Spleen (tissue), 11 donors: ENCODE measurements at regions not wholly inside any gene's neighbourhood (a gene's known extent, or its start where the extent isn't known, plus 50 kb on each side); places are given as distances from the start of the nearest gene placed in this dataset.

ENCODE experiments used
- DNase-seq: peaks from one replicate; pipeline ENCODE4 v3.0.0-alpha.2; 2020
- H3K27ac ChIP-seq, 8 donors: fragments of 200-600 bp; sonication (generic) in 7 of 8; 1 replicate in 4 of 8; 2 replicates in 4 of 8; pipeline versions ENCODE4 v1.5.0 to v1.8.0; 2016 to 2021; ENCODE audit warnings: inconsistent platforms in 4 of 8, mild to moderate bottlenecking in 4 of 8, moderate library complexity in 1 of 8
- H3K27me3 ChIP-seq, 7 donors: fragments of 200-600 bp; sonication (generic) in 6 of 7; replicated peaks in 1 of 7; 1 replicate in 4 of 7; 2 replicates in 3 of 7; pipeline versions ENCODE4 v1.5.0 to v1.8.0; 2016 to 2021; ENCODE audit warnings: inconsistent platforms in 3 of 7, mild to moderate bottlenecking in 1 of 7
- H3K36me3 ChIP-seq, 6 donors: fragments of 200-600 bp; sonication (generic) in 5 of 6; 1 replicate in 4 of 6; 2 replicates in 2 of 6; pipeline versions ENCODE4 v1.5.0 to v1.8.0; 2016 to 2021; ENCODE audit warnings: inconsistent platforms in 2 of 6
- H3K4me1 ChIP-seq, 6 donors: fragments of 200-600 bp; sonication (generic) in 5 of 6; 1 replicate in 3 of 6; 2 replicates in 3 of 6; pipeline versions ENCODE4 v1.5.0 to v1.8.0; 2016 to 2021; ENCODE audit warnings: inconsistent platforms in 3 of 6
- H3K4me3 ChIP-seq, 8 donors: fragments of 200-600 bp; sonication (generic) in 7 of 8; 1 replicate in 4 of 8; 2 replicates in 4 of 8; pipeline versions ENCODE4 v1.5.0 to v1.8.0; 2016 to 2021; ENCODE audit warnings: inconsistent platforms in 4 of 8, mild to moderate bottlenecking in 4 of 8, moderate library complexity in 2 of 8
- H3K9me3 ChIP-seq, 8 donors: fragments of 200-600 bp; sonication (generic) in 7 of 8; 1 replicate in 4 of 8; 2 replicates in 4 of 8; pipeline versions ENCODE4 v1.5.0 to v1.8.0; 2016 to 2021; ENCODE audit warnings: inconsistent platforms in 4 of 8
- POLR2A ChIP-seq, 3 donors: fragments of 450-650 bp; IDR thresholded peaks; one replicate each; pipeline ENCODE4 v1.5.1; 2017; ENCODE audit warnings: antibody characterized with exemption in 3 of 3, mild to moderate bottlenecking in 1 of 3
- POLR2AphosphoS5 ChIP-seq, 3 donors: sonication (generic); formaldehyde crosslinking; IDR thresholded peaks; one replicate each; pipeline ENCODE4 v1.5.1; 2017; ENCODE audit warnings: antibody characterized with exemption in 3 of 3
- WGBS, 5 donors: extraction: QIAGEN DNeasy Blood & Tissue Kit in 3 of 5; methylation state at CpG; one replicate each; pipeline versions ENCODE4 v1.1.5 to v1.1.7; 2013 to 2018; 5-methylcytosine and 5-hydroxymethylcytosine counted together
- intact Hi-C: fragments of 100-400 bp; cut with DNase I; formaldehyde crosslinking; loops from one replicate; pipeline ENCODE4 v1.15.0; 2023; ENCODE audit warnings: low total_unique reads
- TF ChIP-seq, protein P1 (sequence below), 11 experiments: fragments of 200-600 bp in 7 of 11; fragments of 450-650 bp in 4 of 11; sonication (generic) in 4 of 11; IDR thresholded peaks in 8 of 11; conservative IDR thresholded peaks in 3 of 11; 1 replicate in 7 of 11; 2 replicates in 4 of 11; pipeline versions ENCODE4 v1.4.0 to v1.8.0; 2016 to 2021; ENCODE audit warnings: antibody characterized with exemption in 11 of 11, inconsistent platforms in 4 of 11, mild to moderate bottlenecking in 1 of 11
- donor health status: healthy with polysubstance abuse.
- donor health status: DM: no; HTN: no; CAD: no; lungs with moderate emphysema.
- donor health status: DM: no; HTN: no; CAD: no.
- donor health status: Bipolar disorder and iron deficiency.
- donor health status: healthy.
- donor health status: DM: no; HTN: no; CAD: no.
- donor health status: DM: yes; HTN: yes; CAD: no.

DNA sequence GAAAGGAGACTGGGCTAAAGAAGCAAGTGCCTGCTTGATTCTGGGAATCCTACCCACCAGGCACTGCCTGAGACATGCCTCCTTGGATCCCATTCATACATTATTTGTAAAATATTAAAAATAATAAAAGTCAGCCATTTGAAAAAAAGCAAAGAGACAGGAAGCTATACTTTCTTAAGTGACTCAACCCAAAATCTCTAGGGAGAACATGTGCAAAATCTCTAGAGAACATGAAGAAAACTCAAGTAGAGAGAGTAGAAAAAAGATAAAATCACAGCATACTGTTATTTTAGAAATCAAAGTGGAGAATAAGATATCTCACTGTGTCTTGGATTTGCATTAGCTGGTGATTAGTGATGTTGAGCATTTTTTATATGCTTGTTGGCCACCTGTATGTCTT lies 197.2 kb upstream of the GGTLC1 start:
- Histone ChIP-seq H3K9me3 (peaks cover 0 to 15% (median 10%) of the 10 kb centered on the region in 8 donors), H3K4me1 (no peaks in the 10 kb centered on the region)
- intact Hi-C loops = no loop called here

DNA sequence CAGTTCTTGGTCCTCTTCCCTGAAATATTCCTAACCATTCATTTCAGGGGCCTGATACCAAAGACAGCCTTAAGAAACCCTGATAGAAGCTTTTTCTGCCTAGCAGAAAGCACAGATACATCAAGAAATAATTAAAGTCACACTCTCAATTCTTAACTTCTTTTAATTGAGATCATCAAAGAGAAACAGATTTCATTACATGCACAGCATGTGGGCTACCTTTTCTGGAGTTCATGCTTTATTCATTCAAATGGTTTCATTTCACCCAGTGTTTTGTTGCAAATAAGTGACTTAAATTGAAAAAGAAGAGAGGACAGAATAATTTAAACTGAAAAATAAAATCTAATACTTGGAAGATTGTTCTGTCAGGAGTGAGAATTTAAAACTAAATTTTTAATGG lies 192.6 kb upstream of the GGTLC1 start:
- Histone ChIP-seq H3K36me3 (no peaks in the 10 kb centered on the region), H3K27ac (no peak overlapping the region), H3K27me3 (peaks cover 0 to 13% (median 0%) of the 10 kb centered on the region in 7 donors), H3K9me3 (no peaks in the 10 kb centered on the region), H3K4me3 (no peak overlapping the region), H3K4me1 (no peaks in the 10 kb centered on the region)
- intact Hi-C loops = no loop called here
- no peak for TF ChIP-seq POLR2AphosphoS5 (IDR thresholded peaks at IDR 0.05)
- TF ChIP-seq, protein P1, sequence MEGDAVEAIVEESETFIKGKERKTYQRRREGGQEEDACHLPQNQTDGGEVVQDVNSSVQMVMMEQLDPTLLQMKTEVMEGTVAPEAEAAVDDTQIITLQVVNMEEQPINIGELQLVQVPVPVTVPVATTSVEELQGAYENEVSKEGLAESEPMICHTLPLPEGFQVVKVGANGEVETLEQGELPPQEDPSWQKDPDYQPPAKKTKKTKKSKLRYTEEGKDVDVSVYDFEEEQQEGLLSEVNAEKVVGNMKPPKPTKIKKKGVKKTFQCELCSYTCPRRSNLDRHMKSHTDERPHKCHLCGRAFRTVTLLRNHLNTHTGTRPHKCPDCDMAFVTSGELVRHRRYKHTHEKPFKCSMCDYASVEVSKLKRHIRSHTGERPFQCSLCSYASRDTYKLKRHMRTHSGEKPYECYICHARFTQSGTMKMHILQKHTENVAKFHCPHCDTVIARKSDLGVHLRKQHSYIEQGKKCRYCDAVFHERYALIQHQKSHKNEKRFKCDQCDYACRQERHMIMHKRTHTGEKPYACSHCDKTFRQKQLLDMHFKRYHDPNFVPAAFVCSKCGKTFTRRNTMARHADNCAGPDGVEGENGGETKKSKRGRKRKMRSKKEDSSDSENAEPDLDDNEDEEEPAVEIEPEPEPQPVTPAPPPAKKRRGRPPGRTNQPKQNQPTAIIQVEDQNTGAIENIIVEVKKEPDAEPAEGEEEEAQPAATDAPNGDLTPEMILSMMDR (IDR thresholded peaks at IDR 0.05 in 8 of 11, conservative IDR thresholded peaks at IDR 0.05 in 3 of 11) = no peak
- TF ChIP-seq POLR2A (IDR thresholded peaks at IDR 0.05) = no peak
- no peak for DNase-seq

More for the DNA sequence above, 197.2 kb upstream of the GGTLC1 start:
- DNase-seq = no peak
- H3K4me3 ChIP-seq = no peak overlapping the region
- H3K36me3 ChIP-seq = no peaks in the 10 kb centered on the region
- H3K27me3 ChIP-seq = no peaks in the 10 kb centered on the region
- H3K27ac ChIP-seq = no peak overlapping the region
- no peak for TF ChIP-seq POLR2A (IDR thresholded peaks at IDR 0.05)
- TF ChIP-seq POLR2AphosphoS5 (IDR thresholded peaks at IDR 0.05) = no peak
- TF ChIP-seq, protein P1 (IDR thresholded peaks at IDR 0.05 in 8 of 11, conservative IDR thresholded peaks at IDR 0.05 in 3 of 11) = no peak

DNA sequence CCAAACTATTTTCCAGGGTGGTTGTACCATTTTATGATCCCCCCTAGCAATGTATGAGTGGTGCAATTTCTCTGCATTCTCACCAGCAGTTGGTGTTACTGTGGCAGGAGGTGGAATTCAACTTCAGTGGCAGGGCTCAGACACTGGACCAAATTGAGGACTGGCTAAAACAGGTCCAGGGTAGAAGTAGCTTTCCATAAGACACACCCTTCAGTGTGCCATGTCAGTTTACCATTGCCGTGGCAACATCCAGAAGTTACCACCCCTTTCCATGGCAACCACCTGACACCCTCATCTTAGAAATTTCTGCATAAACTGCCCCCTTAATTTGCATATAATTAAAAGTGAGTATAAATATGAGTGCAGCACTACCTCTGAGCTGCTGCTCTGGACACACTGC lies 180.7 kb upstream of the GGTLC1 start:
- DNase-seq = no peak
- Histone ChIP-seq H3K4me1 (no peaks in the 10 kb centered on the region), H3K36me3 (no peaks in the 10 kb centered on the region), H3K27me3 (peaks cover 0 to 6% (median 0%) of the 10 kb centered on the region in 7 donors), H3K9me3 (peaks cover 0 to 29% (median 18%) of the 10 kb centered on the region in 8 donors), H3K27ac (no peak overlapping the region), H3K4me3 (no peak overlapping the region)
- TF ChIP-seq, protein P1 (IDR thresholded peaks at IDR 0.05 in 8 of 11, conservative IDR thresholded peaks at IDR 0.05 in 3 of 11) = no peak
- TF ChIP-seq POLR2AphosphoS5 (IDR thresholded peaks at IDR 0.05) (no peak), POLR2A (IDR thresholded peaks at IDR 0.05) (no peak)
- 87 to 100% (median 93%) methylated on average over 1 of the region's 1 CpG for WGBS, 5 donors
- intact Hi-C loops = no loop called here

DNA sequence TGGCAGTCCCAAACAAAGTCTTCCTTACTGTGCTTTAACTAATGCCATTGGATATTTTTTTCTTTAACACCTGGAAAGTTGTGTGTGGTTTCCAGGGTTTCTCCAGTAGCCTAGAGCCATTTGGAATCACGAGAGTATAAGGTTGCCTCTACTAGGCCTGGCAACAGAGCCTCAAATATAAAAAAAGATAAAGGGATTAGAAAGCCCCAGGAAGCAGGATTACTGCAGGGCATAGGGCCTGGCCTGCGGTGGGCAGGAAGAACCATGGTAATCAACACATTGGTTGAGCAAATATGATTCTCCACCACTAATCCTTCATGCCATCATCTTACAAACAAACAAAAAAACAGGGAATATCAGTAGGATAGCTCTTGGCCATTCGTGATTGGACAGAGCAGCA lies 177.8 kb upstream of the GGTLC1 start:
- Histone ChIP-seq H3K27me3 (peaks cover 0 to 6% (median 0%) of the 10 kb centered on the region in 7 donors), H3K36me3 (no peaks in the 10 kb centered on the region), H3K4me3 (no peak overlapping the region), H3K27ac (no peak overlapping the region), H3K9me3 (peaks cover 0 to 4% (median under 1%) of the 10 kb centered on the region in 8 donors), H3K4me1 (no peaks in the 10 kb centered on the region)
- no peak for DNase-seq
- WGBS, 5 donors = 73 to 78% (median 75%) methylated on average over 3 of the region's 3 CpGs
- intact Hi-C loops = no loop called here
- TF ChIP-seq POLR2AphosphoS5 (IDR thresholded peaks at IDR 0.05) (no peak), POLR2A (IDR thresholded peaks at IDR 0.05) (no peak)
- TF ChIP-seq, protein P1 (IDR thresholded peaks at IDR 0.05 in 8 of 11, conservative IDR thresholded peaks at IDR 0.05 in 3 of 11) = no peak
